Neural cell (in vitro differentiated cells): ENCODE measurements at regions not wholly inside any gene's neighbourhood (a gene's known extent, or its start where the extent isn't known, plus 50 kb on each side); places are given as distances from the start of the nearest gene placed in this dataset.

ENCODE experiments used
- H2AFZ ChIP-seq: fragments of 200-600, 300-800 bp; sonication (generic), shearing (Covaris generic); 2 replicates; pipeline ENCODE4 v1.6.0; 2014; ENCODE audit warnings: low read depth, mild to moderate bottlenecking, antibody characterized with exemption, low read length, moderate library complexity
- H3F3A ChIP-seq: fragments of 200-600 bp; shearing (Covaris generic); 2 replicates; pipeline ENCODE4 v1.6.1; 2016; ENCODE audit warnings: mild to moderate bottlenecking, moderate library complexity, mixed read lengths, antibody characterized with exemption, low read length; ENCODE audit not compliant: insufficient read depth, poor library complexity, severe bottlenecking
- H3K27ac ChIP-seq: fragments of 200-600, 300-800 bp; sonication (generic), shearing (Covaris generic); 2 replicates; pipeline ENCODE4 v1.5.1; 2014; ENCODE audit warnings: mild to moderate bottlenecking, low read length, moderate library complexity
- H3K27me3 ChIP-seq: fragments of 300-800, 200-600 bp; sonication (generic), shearing (Covaris generic); 2 replicates; pipeline ENCODE4 v1.6.0; 2014; ENCODE audit warnings: mild to moderate bottlenecking, low read depth, low read length, moderate library complexity; ENCODE audit not compliant: insufficient read depth
- H3K36me3 ChIP-seq: fragments of 300-800, 200-600 bp; sonication (generic), shearing (Covaris generic); 2 replicates; pipeline ENCODE4 v1.5.1; 2014; ENCODE audit warnings: mild to moderate bottlenecking, antibody characterized with exemption, low read length, moderate library complexity; ENCODE audit not compliant: insufficient read depth
- H3K4me2 ChIP-seq: fragments of 300-800, 200-600 bp; sonication (generic), shearing (Covaris generic); 2 replicates; pipeline ENCODE4 v1.6.0; 2014; ENCODE audit warnings: mild to moderate bottlenecking, low read length
- H3K4me3 ChIP-seq: fragments of 300-800, 200-600 bp; sonication (generic), shearing (Covaris generic); 2 replicates; pipeline ENCODE4 v1.5.1; 2014; ENCODE audit warnings: mild to moderate bottlenecking, low read length, moderate library complexity
- H3K79me2 ChIP-seq: fragments of 200-600 bp; shearing (Covaris generic); replicated peaks from 2 replicates; pipeline ENCODE4 v1.6.0; 2014; ENCODE audit warnings: mild to moderate bottlenecking, low read length, moderate library complexity; ENCODE audit not compliant: insufficient read depth
- H3K9ac ChIP-seq: fragments of 300-800, 200-600 bp; sonication (generic), shearing (Covaris generic); 2 replicates; pipeline ENCODE4 v1.6.1; 2016; ENCODE audit warnings: mild to moderate bottlenecking, low read length, mixed read lengths
- H3K9me2 ChIP-seq: fragments of 200-600 bp; shearing (Covaris generic); 2 replicates; pipeline ENCODE4 v1.6.1; 2016; ENCODE audit warnings: mild to moderate bottlenecking, low read length, mixed read lengths; ENCODE audit not compliant: insufficient read depth
- H3K9me3 ChIP-seq: fragments of 200-600, 300-800 bp; sonication (generic), shearing (Covaris generic); 2 replicates; pipeline ENCODE4 v1.6.1; 2016; ENCODE audit warnings: mild to moderate bottlenecking, mixed run types, low read length, moderate library complexity, mixed read lengths
- H4K20me1 ChIP-seq: fragments of 200-600 bp; shearing (Covaris generic); 2 replicates; pipeline ENCODE4 v1.6.1; 2016; ENCODE audit warnings: mild to moderate bottlenecking, mixed run types; ENCODE audit not compliant: insufficient read depth
- CTCF ChIP-seq: fragments of 450-650 bp; IDR thresholded peaks from 2 replicates; pipeline ENCODE4 v1.5.1; 2014; ENCODE audit warnings: antibody characterized with exemption, mild to moderate bottlenecking, moderate library complexity; ENCODE audit not compliant: poor library complexity, severe bottlenecking
- EP300 ChIP-seq: fragments of 450-650 bp; conservative IDR thresholded peaks from 2 replicates; pipeline ENCODE4 v1.6.1; 2014; ENCODE audit warnings: antibody characterized with exemption, mild to moderate bottlenecking, moderate library complexity; ENCODE audit not compliant: poor library complexity, severe bottlenecking
- EZH2 ChIP-seq: fragments of 200-600, 300-800 bp; shearing (Covaris generic), sonication (generic); IDR thresholded peaks from 2 replicates; pipeline ENCODE4 v1.6.1; 2014; ENCODE audit warnings: antibody characterized with exemption, low read length, borderline replicate concordance, mild to moderate bottlenecking; ENCODE audit not compliant: insufficient read depth, poor library complexity, severe bottlenecking
- MXI1 ChIP-seq: fragments of 450-650 bp; conservative IDR thresholded peaks from 2 replicates; pipeline ENCODE4 v1.6.1; 2014; ENCODE audit warnings: antibody characterized with exemption, mild to moderate bottlenecking; ENCODE audit not compliant: poor library complexity, severe bottlenecking
- POLR2AphosphoS5 ChIP-seq: IDR thresholded peaks from 2 replicates; pipeline ENCODE4 v1.6.1; 2012
- RAD21 ChIP-seq: fragments of 450-650 bp; conservative IDR thresholded peaks from 2 replicates; pipeline ENCODE4 v1.6.1; 2014; ENCODE audit warnings: antibody characterized with exemption, mild to moderate bottlenecking, moderate library complexity
- REST ChIP-seq: IDR thresholded peaks from 2 replicates; pipeline ENCODE4 v1.6.1; 2012; ENCODE audit warnings: borderline replicate concordance
- SMC3 ChIP-seq: fragments of 450-650 bp; conservative IDR thresholded peaks from 2 replicates; pipeline ENCODE4 v1.6.1; 2014; ENCODE audit warnings: antibody characterized with exemption, mild to moderate bottlenecking, moderate library complexity; ENCODE audit not compliant: poor library complexity
- TAF1 ChIP-seq: IDR thresholded peaks from 2 replicates; pipeline ENCODE4 v1.6.1; 2012; ENCODE audit warnings: low read depth

GRCh38 chr15:96274698-96275097, 55.8 kb upstream of the NR2F2 start:
- Histone ChIP-seq H3K79me2 (no peaks in the 10 kb centered on the region), H3K36me3 (no peaks in the 10 kb centered on the region), H4K20me1 (no peaks in the 10 kb centered on the region), H3K9me2 (no peaks in the 10 kb centered on the region), H3K27ac (no peak overlapping the region), H3F3A (no peaks in the 10 kb centered on the region), H3K4me3 (no peak overlapping the region), H2AFZ (no peak overlapping the region), H3K9ac (no peak overlapping the region), H3K9me3 (no peaks in the 10 kb centered on the region), H3K27me3 (no peaks in the 10 kb centered on the region), H3K4me2 (no peak overlapping the region)
- no peak for TF ChIP-seq MXI1
- TF ChIP-seq EP300: no peak
- no peak for TF ChIP-seq RAD21
- no peak for TF ChIP-seq SMC3
- TF ChIP-seq EZH2: no peak
- no peak for TF ChIP-seq REST
- TF ChIP-seq POLR2AphosphoS5: no peak

- no peaks in the 10 kb centered on the region for H3F3A ChIP-seq
- no peaks in the 10 kb centered on the region for H3K9me2 ChIP-seq
- no peak overlapping the region for H3K4me2 ChIP-seq
- no peak overlapping the region for H3K27ac ChIP-seq
- no peaks in the 10 kb centered on the region for H3K79me2 ChIP-seq
- H2AFZ ChIP-seq: no peak overlapping the region
- no peaks in the 10 kb centered on the region for H3K9me3 ChIP-seq
- no peaks in the 10 kb centered on the region for H4K20me1 ChIP-seq
- TF ChIP-seq RAD21 (no peak), SMC3 (no peak), MXI1 (no peak), REST (no peak), EZH2 (no peak), EP300 (no peak), POLR2AphosphoS5 (no peak), CTCF (no peak), TAF1 (no peak)
- no peaks in the 10 kb centered on the region for H3K27me3 ChIP-seq
- no peaks in the 10 kb centered on the region for H3K36me3 ChIP-seq
- H3K9ac ChIP-seq: no peak overlapping the region
- no peak overlapping the region for H3K4me3 ChIP-seq
Measured at GRCh38 chr15:96276438-96277210, 53.9 kb upstream of the NR2F2 start.
